ENCODE measurements at regions not wholly inside any gene's neighbourhood (a gene's known extent, or its start where the extent isn't known, plus 50 kb on each side); places are given as distances from the start of the nearest gene placed in this dataset.

DNA sequence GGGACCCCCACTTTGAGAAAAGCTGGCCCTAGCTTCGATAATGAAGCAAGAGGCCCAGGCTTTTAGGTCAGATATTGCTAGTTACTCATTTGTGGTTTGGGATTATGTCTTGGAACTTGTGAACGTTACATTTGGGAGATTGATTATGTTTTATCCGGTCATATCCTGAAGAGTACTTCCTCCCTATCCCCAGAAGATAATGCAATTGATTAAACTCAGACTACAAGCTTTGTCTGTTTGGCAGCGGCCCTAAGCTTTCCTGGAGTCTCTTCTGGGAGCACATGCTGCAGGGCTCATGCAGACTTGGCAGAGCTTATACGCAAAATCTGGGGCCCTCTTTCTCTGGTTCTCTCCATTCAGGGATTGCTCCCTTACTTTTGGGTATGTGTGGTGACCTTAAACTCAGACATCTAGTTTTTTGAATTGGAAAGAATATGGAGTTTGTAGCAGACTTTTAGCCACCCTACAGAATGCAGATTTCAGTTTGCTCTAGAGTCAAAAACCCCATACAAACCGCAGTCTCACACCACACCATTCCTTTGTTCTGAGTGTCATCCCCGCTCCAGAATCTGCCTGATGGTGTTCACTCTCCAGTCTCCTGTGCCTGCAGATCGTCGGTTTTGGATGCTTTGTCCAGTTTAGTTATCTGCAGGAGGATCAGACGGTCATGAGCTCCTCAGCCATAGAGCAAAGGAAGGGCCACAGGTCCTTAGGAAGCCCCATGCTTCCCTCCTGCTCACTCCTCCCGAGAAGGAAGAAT is 449.5 kb upstream of the TRPC7 start:
- TF ChIP-seq POLR2A (IDR thresholded peaks at IDR 0.05): no peak
- TF ChIP-seq, protein P1, sequence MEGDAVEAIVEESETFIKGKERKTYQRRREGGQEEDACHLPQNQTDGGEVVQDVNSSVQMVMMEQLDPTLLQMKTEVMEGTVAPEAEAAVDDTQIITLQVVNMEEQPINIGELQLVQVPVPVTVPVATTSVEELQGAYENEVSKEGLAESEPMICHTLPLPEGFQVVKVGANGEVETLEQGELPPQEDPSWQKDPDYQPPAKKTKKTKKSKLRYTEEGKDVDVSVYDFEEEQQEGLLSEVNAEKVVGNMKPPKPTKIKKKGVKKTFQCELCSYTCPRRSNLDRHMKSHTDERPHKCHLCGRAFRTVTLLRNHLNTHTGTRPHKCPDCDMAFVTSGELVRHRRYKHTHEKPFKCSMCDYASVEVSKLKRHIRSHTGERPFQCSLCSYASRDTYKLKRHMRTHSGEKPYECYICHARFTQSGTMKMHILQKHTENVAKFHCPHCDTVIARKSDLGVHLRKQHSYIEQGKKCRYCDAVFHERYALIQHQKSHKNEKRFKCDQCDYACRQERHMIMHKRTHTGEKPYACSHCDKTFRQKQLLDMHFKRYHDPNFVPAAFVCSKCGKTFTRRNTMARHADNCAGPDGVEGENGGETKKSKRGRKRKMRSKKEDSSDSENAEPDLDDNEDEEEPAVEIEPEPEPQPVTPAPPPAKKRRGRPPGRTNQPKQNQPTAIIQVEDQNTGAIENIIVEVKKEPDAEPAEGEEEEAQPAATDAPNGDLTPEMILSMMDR (IDR thresholded peaks at IDR 0.05): no peak
